NCI-H1417 (cell line): ENCODE measurements at regions not wholly inside any gene's neighbourhood (a gene's known extent, or its start where the extent isn't known, plus 50 kb on each side); places are given as distances from the start of the nearest gene placed in this dataset.

Experiments used
- DNase-seq, 3 experiments: peaks; one replicate each; lab custom pipeline; 2025; lab: John Stamatoyannopoulos, UW

DNA sequence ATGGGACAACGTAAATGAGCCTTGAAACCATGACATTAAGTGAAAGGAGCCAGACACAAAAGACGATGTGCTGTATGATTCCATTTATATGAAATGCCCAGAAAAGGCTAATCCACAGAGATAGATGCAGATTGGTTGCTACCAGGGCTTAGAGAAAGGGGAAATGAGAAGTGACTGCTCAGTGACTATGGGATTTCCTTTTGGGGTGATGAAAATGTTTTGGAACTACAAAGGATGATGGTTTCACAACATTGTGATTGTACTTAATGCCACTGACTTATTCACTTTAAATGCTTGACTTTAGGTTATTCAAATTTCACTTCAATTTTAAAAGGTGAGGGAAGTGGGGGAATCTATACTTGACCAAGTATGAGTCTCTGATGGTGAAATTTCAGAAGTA lies 414.3 kb downstream of the SETD4 start:
- DNase-seq: no peak

DNA sequence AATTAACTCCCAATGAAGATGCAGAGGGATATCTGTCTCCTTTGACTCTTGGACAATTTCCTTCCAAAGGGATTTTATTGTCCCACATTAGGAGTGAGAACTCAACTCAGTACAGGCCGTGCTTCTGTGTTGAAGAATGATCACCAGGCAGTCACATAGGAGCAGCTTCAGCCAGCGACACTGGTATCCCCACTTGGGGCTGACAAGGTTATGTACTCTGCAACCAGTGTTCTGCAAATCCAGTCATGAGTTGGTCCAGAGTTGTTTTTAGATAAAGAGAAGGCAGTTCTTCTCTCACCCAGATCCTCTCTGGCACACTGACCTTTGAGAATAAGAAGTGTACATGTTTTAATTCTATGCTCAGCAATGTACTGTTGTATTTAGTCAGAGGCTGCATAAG lies 415.8 kb downstream of the SETD4 start:
- DNase-seq: no peak

DNA sequence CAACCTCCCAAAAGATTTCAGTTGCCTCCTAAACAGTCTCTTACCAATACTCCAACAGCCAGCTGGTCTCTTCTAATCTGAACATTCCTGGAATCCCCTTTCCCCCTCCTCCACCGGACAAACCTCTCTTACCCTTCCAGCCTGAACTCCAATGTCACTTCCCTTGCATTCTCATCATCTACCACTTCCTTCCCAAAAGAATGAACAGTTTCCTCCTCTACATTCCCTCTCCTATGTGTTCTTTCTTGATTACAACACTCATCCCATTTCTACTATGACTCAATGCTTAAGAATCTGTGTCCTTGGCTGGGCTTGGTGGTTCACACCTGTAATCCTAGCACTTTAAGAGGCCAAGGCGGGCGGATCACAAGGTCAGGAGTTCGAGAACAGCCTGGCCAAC lies 417.1 kb downstream of the SETD4 start:
- DNase-seq: no peak

DNA sequence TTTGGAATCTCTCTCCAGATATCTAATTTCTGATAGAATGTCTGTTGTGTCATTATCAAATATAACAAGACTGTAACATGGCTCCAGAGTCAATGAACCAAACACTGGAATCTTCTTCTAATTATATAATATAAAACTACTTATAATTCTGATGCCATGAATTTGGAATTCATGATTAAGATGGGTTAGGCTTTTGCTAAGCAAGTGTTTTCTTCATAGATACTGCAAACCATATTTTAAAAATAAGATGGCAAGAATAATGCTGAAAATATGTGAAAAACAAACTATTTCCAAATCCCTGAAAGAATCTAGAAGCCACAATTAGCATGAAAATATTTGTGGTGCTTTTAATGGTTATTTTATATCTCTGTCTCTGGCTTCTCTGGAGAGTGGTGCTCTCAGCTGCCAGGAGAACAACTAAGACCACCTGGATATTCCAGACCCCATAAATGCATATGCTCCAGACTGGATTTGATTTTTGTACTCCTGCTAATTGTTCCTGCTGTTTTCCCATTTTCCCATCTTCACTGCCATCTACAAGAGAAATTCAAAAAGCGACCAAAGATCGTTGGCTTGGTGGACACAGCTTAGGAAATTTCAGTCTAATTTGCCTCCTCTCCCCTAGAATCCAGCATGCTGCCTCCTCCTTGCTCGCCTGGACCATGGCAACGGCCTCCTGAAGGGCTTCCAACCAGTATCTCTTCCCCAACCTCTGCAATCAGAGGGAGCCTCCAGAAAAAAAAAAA lies 418.9 kb downstream of the SETD4 start:
- DNase-seq: no peak

DNA sequence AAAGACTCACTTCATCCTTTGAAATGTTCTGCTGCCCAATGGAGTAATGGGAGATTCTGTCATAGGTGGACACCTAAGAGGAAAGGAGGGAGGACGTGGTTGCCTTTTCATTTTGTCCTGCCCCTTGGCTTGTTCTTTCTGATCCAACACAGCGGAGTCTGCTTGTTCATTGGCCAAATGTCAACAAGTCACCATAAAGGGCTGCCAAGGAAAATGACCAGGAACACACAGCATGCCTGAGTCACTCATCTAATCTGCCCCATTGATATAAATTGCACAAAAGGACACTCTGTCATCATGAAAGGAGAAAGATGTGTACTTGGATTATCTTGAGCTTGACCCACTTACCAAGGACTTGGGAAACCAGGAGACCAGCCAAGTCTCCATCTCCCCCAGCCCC lies 422.9 kb downstream of the SETD4 start:
- DNase-seq: no peak

DNA sequence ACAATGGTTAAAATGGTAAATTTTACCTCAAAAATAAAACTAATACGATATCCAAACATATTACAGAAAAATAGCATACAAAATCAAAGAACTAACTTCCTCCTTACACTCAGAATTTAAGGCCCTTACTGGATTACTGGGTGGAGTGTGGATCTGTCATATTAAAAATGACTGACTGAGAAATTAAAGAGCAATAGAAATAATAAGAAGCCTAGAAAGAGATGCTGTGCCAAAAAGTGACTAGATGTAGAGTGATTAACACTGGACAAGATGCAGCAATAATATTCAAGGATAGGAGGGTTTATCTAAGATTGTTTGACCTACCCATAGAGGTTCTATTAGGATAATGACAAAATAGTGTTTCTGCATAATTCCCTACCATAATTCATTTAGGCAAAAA lies 424.3 kb downstream of the SETD4 start:
- no peak for DNase-seq

DNA sequence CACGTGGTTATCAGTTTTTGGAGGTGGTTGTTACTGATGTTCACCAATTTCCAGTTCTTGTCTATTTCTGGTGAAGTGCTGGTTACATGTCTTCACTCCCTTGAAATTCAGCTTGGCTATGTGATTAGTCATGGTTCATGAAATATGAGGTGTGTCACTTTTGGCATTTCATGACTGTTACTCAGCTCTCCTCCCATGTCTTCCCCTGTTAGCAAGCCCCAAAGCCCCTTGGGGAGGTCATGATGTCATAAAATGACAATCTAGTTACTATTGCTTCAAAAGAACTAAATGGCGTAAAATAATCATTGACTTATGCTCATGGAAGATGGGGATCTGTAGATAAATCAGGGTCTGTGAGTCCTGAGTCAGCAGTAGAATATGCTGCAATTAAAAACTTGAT lies 425.1 kb downstream of the SETD4 start:
- no peak for DNase-seq

DNA sequence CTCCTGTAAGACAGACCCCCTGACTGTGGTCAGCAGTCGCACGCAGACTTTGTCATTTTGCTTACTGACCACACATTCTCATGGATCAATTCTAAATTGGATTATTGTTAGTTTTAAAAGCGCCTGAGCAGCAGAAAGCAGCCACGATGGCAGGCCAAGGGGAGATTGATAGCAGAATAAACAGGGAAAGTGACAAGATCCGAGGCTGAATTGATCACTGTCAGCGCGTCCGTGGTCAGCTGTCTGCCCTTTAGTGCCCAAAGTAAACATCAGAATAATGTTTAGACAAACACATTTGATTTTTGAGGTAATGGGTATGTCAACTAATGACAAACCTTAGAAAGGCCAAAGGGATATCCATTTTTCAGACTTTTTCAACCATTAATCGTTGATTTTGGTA lies 426.8 kb downstream of the SETD4 start:
- peak in 1 of 3 experiments; percentile 46 for DNase-seq

DNA sequence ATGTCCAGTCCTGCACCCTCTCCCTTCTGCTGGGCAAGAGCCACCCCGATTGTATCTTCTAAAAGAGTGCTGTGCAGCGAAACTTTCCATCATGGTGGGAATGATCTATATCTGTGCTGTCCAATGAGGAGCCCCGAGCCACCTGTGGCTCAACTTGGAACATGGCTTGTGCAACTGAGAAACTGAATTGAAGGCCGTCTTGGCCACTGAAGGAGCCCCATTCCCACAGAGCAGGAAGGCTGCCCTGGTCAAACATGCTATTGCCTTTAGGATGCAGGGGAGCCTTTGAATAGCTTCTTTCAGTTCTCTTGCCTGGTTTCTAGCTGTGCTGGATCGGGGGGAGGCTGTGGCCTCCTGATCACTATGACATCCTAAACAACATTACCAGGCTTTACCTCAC lies 427.6 kb downstream of the SETD4 start:
- DNase-seq: no peak

DNA sequence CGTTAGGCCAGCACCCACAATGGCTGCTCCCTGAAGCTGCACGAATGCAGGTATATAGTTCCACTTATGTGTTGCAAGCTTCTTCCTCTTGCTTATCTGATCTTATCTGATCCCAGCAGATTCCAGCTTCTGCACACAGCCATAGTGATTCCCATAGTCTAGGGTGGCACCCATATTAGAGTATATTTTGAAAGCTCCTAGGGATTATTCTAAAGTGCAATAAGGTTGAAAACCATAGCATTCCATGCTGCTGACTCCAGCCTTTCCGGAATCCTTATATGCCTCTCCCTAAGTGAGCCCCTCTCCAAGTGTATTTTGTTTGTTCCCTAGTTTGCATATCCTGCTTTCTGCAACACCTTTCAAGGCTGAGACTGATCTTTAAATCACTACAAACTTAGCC lies 432.0 kb downstream of the SETD4 start:
- no peak for DNase-seq

DNA sequence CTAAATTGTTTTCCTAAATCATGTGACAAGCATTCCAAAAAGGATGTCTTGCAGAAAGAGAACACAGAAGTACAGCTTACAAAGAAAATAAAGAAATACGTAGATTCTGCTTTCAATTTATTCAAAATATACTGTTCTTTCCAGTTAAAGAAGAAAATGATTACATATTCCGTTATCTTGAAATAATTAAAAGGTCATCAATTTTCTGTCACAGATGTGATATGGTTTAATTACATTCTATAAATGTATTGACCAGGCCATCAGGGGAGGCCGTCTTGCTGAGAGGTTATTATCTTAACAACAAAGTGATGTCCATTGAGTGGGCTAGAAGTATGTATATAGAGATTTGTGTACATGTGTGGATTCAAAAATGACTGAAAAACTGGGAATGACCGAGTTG lies 432.9 kb downstream of the SETD4 start:
- DNase-seq: no peak

DNA sequence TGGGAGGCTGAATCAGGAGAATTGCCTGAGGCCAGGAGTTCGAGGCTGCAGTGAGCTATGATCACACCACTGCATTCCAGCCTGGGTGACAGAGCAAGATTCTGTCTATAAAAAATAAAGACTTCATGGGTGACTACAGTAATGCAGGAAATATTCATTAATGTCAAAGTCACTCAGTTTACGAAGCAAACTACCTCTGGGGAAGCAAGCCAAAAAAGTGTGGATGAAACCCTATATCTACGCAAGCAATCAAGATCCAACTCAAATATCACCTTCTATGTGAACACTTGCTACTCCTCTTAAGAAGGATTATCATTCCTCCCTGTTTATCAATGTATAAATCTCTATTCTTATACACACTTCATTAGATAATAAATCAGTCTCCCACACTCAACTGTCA lies 434.8 kb downstream of the SETD4 start:
- DNase-seq: no peak

DNA sequence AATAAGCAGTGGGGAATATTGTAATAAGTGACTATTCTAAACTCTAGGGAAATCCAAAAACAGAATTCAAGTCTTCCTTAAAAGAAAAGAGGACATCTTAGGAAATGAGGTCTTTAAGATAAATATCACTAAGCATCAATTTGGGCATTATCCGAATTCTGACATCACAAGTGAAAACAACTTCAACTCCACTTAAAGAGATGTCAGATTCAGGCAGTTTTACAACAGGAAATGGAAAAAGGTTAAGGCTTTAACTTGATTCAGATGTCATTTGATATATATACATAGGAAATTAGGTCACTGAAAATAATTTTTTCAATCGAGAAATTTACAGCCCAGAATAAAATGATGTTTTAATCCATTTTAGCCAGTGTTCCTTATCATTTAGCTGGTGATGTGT lies 435.4 kb downstream of the SETD4 start:
- DNase-seq: no peak

DNA sequence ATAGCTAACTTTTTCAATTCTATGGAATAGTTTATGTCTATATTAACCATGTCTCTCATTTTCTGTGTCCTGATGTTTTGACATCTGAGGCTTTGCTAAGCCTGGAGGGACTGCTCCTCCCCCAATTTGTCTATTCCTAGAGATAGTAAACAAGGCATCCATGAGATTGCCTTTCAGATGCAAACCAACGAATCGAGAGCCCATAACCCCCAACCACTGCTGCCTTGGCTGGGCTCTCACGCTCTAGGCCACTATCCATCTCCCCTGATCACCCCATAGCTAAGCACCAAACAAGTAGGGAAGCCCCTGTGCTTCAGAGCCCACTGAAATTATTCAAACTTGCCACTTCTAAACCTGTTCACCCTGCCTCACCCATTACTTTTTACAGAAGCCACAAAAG lies 437.7 kb downstream of the SETD4 start:
- no peak for DNase-seq

DNA sequence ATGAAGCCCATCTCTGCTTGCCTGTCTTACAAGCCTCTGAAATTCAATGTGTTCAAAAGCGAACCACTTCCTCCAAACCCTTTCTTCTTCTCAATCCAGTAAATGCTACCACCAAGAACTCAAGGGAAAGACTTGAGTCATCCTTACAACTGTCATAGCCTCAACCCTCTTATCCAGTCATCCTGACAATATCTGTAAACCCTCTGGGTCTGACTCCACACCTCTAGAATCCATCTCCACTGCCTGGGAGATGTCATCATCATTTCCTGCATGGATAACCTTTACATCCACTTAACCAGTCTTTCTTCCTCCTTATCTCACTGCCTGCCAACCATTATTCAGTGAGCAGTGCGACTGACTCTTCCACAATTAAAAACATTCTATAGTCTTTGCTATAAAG lies 441.1 kb downstream of the SETD4 start:
- no peak for DNase-seq

DNA sequence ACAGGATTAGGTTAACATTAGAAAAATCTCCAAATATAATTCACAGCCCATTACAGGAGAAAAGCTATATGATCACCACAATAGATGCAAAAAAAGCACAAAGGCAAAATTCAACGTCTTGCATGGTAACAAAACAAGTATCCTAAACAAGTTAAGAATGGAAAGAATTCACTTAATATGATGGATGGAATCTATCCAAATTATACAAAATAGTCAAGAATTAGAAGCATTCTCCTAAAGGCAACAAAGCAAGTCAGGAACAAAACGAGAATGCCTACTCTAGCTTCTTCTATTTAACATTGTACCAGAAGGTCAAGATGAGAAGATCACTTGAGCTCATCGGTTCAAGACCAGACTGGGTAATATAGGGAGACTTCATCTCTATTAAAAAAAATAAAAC lies 442.8 kb downstream of the SETD4 start:
- DNase-seq: no peak

DNA sequence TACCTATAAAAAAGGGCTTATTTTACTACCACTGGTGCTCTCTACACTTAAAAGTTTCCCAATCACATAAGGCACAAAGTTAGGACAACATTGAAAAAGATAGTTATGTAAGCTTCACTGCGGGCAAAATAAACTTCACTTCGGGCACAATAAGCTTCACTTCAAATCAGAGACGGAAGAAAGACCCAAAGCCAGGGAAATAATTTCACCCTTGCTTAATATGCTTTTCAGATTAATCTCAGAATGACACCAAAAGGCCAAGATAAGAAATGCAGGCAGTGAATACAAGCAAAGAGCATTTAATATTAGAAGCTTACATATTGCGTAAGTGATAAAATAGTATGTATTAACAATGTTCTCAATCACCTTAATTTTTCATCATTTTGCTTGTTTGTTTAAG lies 444.2 kb downstream of the SETD4 start:
- DNase-seq: peak in 1 of 3 experiments; percentile 37

DNA sequence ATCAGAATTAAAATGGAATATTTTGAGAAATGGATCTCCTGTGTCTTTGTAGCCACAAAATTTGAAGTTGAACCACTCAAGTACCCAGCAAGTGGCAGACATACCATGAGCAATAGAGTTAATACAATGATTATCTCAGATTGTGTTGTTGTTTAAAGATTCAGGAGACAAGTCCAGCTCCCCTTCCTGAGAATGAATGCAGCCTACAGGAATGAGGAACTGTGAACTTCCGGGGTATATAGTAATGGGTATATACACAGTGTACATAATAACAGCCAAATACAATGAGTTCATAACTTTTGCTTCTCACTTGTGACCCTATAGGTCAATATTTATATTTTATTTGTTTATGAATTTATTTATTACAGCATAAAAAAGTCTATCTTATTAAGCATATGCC lies 445.0 kb downstream of the SETD4 start:
- no peak for DNase-seq

DNA sequence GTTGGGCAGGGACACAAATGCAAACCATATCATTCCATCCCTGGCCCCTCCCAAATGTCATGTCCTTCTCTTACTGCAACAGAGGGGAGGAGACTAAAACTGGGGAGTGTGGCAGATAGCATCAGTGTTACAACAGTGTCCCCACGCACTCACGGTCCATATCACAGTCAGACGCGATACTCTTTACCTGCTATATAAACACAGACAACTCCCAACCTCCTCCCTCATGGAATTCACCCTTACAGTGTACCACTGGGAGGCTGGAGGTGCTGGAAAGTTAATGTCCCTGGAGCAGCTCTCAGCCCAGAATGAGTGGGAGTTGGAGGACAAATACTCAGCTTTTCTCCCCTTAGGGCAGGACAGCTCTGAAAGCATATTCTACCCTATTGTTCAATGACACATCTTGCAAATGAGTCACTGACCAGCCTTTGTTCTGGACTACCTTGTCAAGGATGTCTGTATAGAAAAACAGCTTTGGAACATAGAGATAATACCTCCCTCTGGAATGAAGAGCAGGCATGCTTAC lies 445.9 kb downstream of the SETD4 start:
- no peak for DNase-seq

DNA sequence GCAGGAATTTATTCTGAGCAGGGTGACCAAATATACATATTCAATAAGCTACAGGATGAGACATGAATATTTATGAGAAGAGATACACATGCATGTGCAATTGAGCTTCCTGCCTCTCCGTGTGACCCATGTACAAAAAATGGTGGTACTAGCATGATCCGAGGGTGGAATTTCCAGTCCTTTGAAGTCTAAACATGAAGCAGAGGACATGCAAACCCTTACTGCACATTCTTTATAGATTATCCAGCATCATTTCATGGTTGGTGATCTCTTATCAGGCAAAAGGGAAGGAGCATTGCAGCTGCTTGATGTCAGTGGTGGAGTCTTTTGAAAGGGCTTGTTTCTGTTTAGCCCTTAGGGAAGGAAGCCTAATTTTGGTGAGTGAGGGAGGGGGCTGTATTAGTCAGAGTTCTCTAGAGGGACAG lies 448.6 kb downstream of the SETD4 start:
- DNase-seq: no peak

DNA sequence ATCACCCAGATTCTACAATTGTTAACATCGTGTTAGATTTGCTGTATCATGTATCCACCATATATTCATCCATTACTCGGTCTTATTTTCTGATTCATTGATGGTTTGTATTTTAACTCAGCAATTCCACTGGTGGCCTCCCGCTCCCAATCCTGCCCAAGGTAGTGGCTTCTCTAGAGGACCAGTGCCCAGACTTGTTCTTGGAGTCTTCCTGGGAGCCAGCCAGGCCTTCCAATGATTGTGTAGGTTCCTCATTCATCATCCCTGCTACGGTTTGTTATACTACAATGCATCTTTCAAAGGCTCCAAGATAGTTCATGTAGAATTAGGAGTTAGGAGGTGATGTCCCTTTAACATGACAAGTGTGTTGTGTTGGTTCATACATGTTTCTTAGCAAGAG lies 451.1 kb downstream of the SETD4 start:
- no peak for DNase-seq

DNA sequence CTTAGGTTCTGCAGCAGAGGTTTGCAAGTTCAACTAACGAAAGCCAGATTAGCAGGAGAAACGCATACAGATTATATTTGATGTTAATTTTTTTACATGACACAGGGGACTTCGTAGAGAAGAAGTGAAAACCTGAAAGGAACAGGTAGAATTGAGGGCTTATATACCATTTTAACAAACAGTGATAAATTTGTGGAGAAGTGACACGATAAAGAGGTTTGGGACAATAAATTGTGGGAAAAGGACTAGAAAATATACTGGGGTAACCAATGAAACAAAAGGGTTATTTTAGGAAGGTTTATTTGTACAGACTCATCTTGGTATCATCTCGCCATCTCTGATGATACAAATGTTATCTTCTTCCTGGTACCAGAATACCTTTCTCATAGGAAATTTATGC lies 452.9 kb downstream of the SETD4 start:
- no peak for DNase-seq

DNA sequence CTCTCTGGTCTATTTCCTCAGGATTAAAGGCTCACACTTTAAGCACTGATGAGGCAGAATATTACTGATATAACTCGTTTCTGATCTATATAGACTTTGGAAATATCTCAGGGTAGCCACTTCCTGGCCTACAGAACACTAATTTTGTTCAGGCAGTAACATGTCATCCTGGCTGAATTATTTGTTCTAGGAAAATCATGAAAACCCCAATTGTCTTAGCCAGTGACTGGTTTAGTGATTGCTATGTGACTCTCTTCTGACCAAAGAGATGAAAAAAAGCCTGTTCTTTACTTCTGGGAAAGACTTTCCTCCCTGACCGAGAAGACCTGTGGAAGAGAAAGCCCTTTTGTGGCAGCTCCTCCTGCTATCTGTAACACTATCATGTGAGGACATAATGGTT lies 453.7 kb downstream of the SETD4 start:
- no peak for DNase-seq

DNA sequence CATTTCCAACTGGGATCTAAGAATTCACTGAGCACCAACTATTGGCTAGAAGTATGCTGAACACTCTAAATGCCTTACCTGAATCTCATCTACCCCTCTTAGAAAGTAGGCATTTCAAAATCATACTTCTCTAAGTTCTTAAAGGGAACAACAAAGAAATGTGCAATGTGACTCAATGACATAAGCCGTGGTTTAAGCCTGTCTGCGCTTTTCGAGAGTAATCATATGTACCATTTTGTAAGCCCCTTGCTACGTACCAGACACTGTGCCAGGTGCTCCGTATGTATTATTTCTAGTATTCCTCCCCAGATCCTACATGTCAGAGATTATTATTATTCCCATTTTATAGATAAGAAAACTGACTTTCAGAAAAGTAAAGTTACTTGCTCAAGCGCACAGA lies 454.2 kb downstream of the SETD4 start:
- no peak for DNase-seq
